Activated CD4-positive, alpha-beta T cell treated with anti-CD3 and anti-CD28 coated beads, Interleukin-2, amount 50 U/mL, for 16 hours (primary cell): ENCODE measurements at regions not wholly inside any gene's neighbourhood (a gene's known extent, or its start where the extent isn't known, plus 50 kb on each side); places are given as distances from the start of the nearest gene placed in this dataset.
"Not testable (repeated sequence)": the region's sequence is repeated elsewhere in the genome, so short reads cannot be mapped to it uniquely, and the experiment has no call there.

ENCODE experiments used
- DNase-seq: peaks from one replicate; pipeline ENCODE4 v3.0.0-alpha.2; 2020

GRCh38 chr16:79912592-79913310 lies 312.2 kb upstream of the MAF start:
- no peak for DNase-seq

GRCh38 chr16:79911660-79912059 lies 311.1 kb upstream of the MAF start:
- no peak for DNase-seq

GRCh38 chr16:79909571-79909970 lies 309.0 kb upstream of the MAF start:
- no peak for DNase-seq

- DNase-seq = no peak
These were observed 302.9 kb upstream of the MAF start for GRCh38 chr16:79903471-79903870.

GRCh38 chr16:79902351-79902750 lies 301.8 kb upstream of the MAF start:
- DNase-seq = no peak

- no peak for DNase-seq
These were observed 301.0 kb upstream of the MAF start for GRCh38 chr16:79901522-79901921.

- DNase-seq = no peak
These were observed 299.2 kb upstream of the MAF start for GRCh38 chr16:79899716-79900115.

GRCh38 chr16:79899316-79899715 lies 298.8 kb upstream of the MAF start:
- DNase-seq = no peak

- no peak for DNase-seq
These were observed 298.2 kb upstream of the MAF start for GRCh38 chr16:79898703-79899102.

- no peak for DNase-seq
These were observed 297.1 kb upstream of the MAF start for GRCh38 chr16:79897453-79898146.

- no peak for DNase-seq
These were observed 296.5 kb upstream of the MAF start for GRCh38 chr16:79897104-79897452.

- no peak for DNase-seq
These were observed 295.3 kb upstream of the MAF start for GRCh38 chr16:79895917-79896203.

GRCh38 chr16:79895053-79895916 lies 294.7 kb upstream of the MAF start:
- no peak for DNase-seq

- no peak for DNase-seq
These were observed 292.9 kb upstream of the MAF start for GRCh38 chr16:79893445-79893844.

- DNase-seq = no peak
These were observed 291.7 kb upstream of the MAF start for GRCh38 chr16:79892278-79892677.

GRCh38 chr16:79891458-79891857 lies 290.9 kb upstream of the MAF start:
- no peak for DNase-seq

- no peak for DNase-seq
These were observed 287.3 kb upstream of the MAF start for GRCh38 chr16:79887541-79888540.

GRCh38 chr16:79885320-79885719 lies 284.8 kb upstream of the MAF start:
- DNase-seq = no peak

- DNase-seq = no peak
These were observed 283.0 kb upstream of the MAF start for GRCh38 chr16:79883494-79883893.

GRCh38 chr16:79882340-79883005 lies 281.9 kb upstream of the MAF start:
- DNase-seq = no peak

- not testable (repeated sequence) for DNase-seq
These were observed 280.6 kb upstream of the MAF start for GRCh38 chr16:79881107-79881506.

GRCh38 chr16:79876332-79876730 lies 275.8 kb upstream of the MAF start:
- no peak for DNase-seq
